PC-3 (cell line): ENCODE measurements at regions not wholly inside any gene's neighbourhood (a gene's known extent, or its start where the extent isn't known, plus 50 kb on each side); places are given as distances from the start of the nearest gene placed in this dataset.

Source experiments
- ATAC-seq: fragments of 200-7000 bp; cut with Tn5 transposase; 2 replicates; pipeline ENCODE4 v1.9.1; 2020; ENCODE audit warnings: mild to moderate bottlenecking, moderate library complexity
- BruUV-seq: library from RNA; stranded (reverse); fragments of 400-500 nt; replicated peaks from 2 replicates; lab custom pipeline; 2021; lab: Mats Ljungman, UMichigan
- CTCF ChIA-PET: fragments of 300-600 bp; sonication (Branson Sonifier 250); formaldehyde crosslinking; loops from one replicate; lab custom pipeline; 2022; ENCODE audit warnings: antibody characterized with exemption; lab: Charles Lee
- POLR2A ChIA-PET: fragments of 300-600 bp; sonication (Branson Sonifier 250); formaldehyde crosslinking; loops from one replicate; lab custom pipeline; 2022; ENCODE audit warnings: antibody characterized with exemption; ENCODE audit not compliant: unreplicated experiment; lab: Charles Lee
- DNase-seq: peaks from one replicate; pipeline ENCODE4 v3.0.0-alpha.2; 2015
- H2AFZ ChIP-seq: fragments of 300-600 bp; sonication (generic); 2 replicates; pipeline ENCODE4 v1.6.0; 2016; ENCODE audit warnings: antibody characterized with exemption, low read length
- H3F3A ChIP-seq: fragments of 300-600 bp; sonication (generic); one replicate; pipeline ENCODE4 v1.6.0; 2017; ENCODE audit warnings: antibody characterized with exemption, low read length, control low read depth, mild to moderate bottlenecking; ENCODE audit not compliant: unreplicated experiment
- H3K27ac ChIP-seq: fragments of 300-600 bp; sonication (generic); 2 replicates; pipeline ENCODE4 v1.5.1; 2016; ENCODE audit warnings: mild to moderate bottlenecking, low read length
- H3K27me3 ChIP-seq: fragments of 300-600 bp; sonication (generic); 2 replicates; pipeline ENCODE4 v1.6.1; 2016; ENCODE audit warnings: low read length, mixed read lengths
- H3K36me3 ChIP-seq: fragments of 300-600 bp; sonication (generic); 2 replicates; pipeline ENCODE4 v1.6.1; 2016; ENCODE audit warnings: low read depth, mixed run types, low read length, mixed read lengths
- H3K4me1 ChIP-seq: fragments of 300-600 bp; sonication (generic); 2 replicates; pipeline ENCODE4 v1.5.1; 2016; ENCODE audit warnings: low read length; ENCODE audit not compliant: insufficient read depth
- H3K4me2 ChIP-seq: fragments of 300-600 bp; sonication (generic); 2 replicates; pipeline ENCODE4 v1.6.0; 2016; ENCODE audit warnings: low read length
- H3K4me3 ChIP-seq: fragments of 300-600 bp; sonication (generic); 2 replicates; pipeline ENCODE4 v1.5.1; 2016; ENCODE audit warnings: mild to moderate bottlenecking, low read length, mixed read lengths
- H3K79me2 ChIP-seq: fragments of 300-600 bp; sonication (generic); 2 replicates; pipeline ENCODE4 v1.6.1; 2017; ENCODE audit warnings: low read length, mixed read lengths
- H3K9ac ChIP-seq: fragments of 300-600 bp; sonication (generic); 2 replicates; pipeline ENCODE4 v1.6.0; 2016; ENCODE audit warnings: mild to moderate bottlenecking, low read length
- H3K9me2 ChIP-seq: fragments of 300-600 bp; sonication (generic); replicated peaks from 2 replicates; pipeline ENCODE4 v1.6.1; 2016; ENCODE audit warnings: mixed run types, low read length, mixed read lengths
- H3K9me3 ChIP-seq: fragments of 300-600 bp; sonication (generic); 2 replicates; pipeline ENCODE4 v1.6.1; 2016; ENCODE audit warnings: low read length, mixed read lengths
- H4K20me1 ChIP-seq: fragments of 300-600 bp; sonication (generic); 2 replicates; pipeline ENCODE4 v1.6.1; 2016; ENCODE audit warnings: low read length, mixed read lengths
- CTCF ChIP-seq: fragments of 300-600 bp; sonication (generic); conservative IDR thresholded peaks from 2 replicates; pipeline ENCODE4 v1.5.1; 2017; ENCODE audit warnings: antibody characterized with exemption, low read depth, mild to moderate bottlenecking, low read length
- EZH2 ChIP-seq: fragments of 300-600 bp; sonication (generic); IDR thresholded peaks from one replicate; pipeline ENCODE4 v1.6.1; 2017; ENCODE audit warnings: antibody characterized with exemption, mild to moderate bottlenecking, low read length; ENCODE audit not compliant: unreplicated experiment
- EZH2phosphoT487 ChIP-seq: fragments of 300-600 bp; sonication (generic); IDR thresholded peaks from 2 replicates; pipeline ENCODE4 v1.6.1; 2018; ENCODE audit warnings: mild to moderate bottlenecking, antibody characterized with exemption, low read length, borderline replicate concordance
- intact Hi-C: fragments of 100-400 bp; cut with micrococcal nuclease; formaldehyde crosslinking; loops from 2 replicates; pipeline ENCODE4 v1.9.0; 2023

GRCh38 chr5:121019734-121020133 lies 555.6 kb downstream of the PRR16 start:
- Histone ChIP-seq H3K9ac (no peak overlapping the region), H2AFZ (no peak overlapping the region), H3K36me3 (no peaks in the 10 kb centered on the region), H3K9me2 (no peaks in the 10 kb centered on the region), H3K4me1 (no peaks in the 10 kb centered on the region), H3K9me3 (no peaks in the 10 kb centered on the region), H3K4me2 (no peak overlapping the region), H4K20me1 (no peaks in the 10 kb centered on the region), H3F3A (no peaks in the 10 kb centered on the region), H3K27ac (no peak overlapping the region), H3K4me3 (no peak overlapping the region), H3K27me3 (no peaks in the 10 kb centered on the region), H3K79me2 (no peaks in the 10 kb centered on the region)
- CTCF ChIA-PET: no interaction called here
- no peak for DNase-seq
- POLR2A ChIA-PET: no interaction called here
- TF ChIP-seq EZH2phosphoT487 (no peak), EZH2 (no peak), CTCF (no peak)
- no peak for ATAC-seq
- no TSS peak for BruUV-seq
- intact Hi-C loops: no loop called here

- no TSS peak for BruUV-seq
- DNase-seq (no peak), ATAC-seq (no peak)
- ChIA-PET CTCF (no interaction called here), POLR2A (no interaction called here)
- Histone ChIP-seq H4K20me1 (no peaks in the 10 kb centered on the region), H3K4me2 (no peak overlapping the region), H2AFZ (no peak overlapping the region), H3K9me2 (no peaks in the 10 kb centered on the region), H3K27ac (no peak overlapping the region), H3K4me3 (no peak overlapping the region), H3K79me2 (no peaks in the 10 kb centered on the region), H3K9me3 (no peaks in the 10 kb centered on the region), H3K36me3 (no peaks in the 10 kb centered on the region), H3K4me1 (no peaks in the 10 kb centered on the region), H3K27me3 (no peaks in the 10 kb centered on the region), H3F3A (no peaks in the 10 kb centered on the region), H3K9ac (no peak overlapping the region)
- no peak for TF ChIP-seq EZH2phosphoT487
- no peak for TF ChIP-seq EZH2
- TF ChIP-seq CTCF: no peak
- intact Hi-C loops: no loop called here
These were observed 557.6 kb downstream of the PRR16 start for GRCh38 chr5:121021681-121022080.

GRCh38 chr5:121024416-121025311 lies 560.6 kb downstream of the PRR16 start:
- Histone ChIP-seq H3K9ac (no peak overlapping the region), H3K27me3 (no peaks in the 10 kb centered on the region), H3F3A (no peaks in the 10 kb centered on the region), H4K20me1 (no peaks in the 10 kb centered on the region), H3K4me2 (no peak overlapping the region), H2AFZ (no peak overlapping the region), H3K4me1 (no peaks in the 10 kb centered on the region), H3K36me3 (no peaks in the 10 kb centered on the region), H3K4me3 (no peak overlapping the region), H3K9me2 (no peaks in the 10 kb centered on the region), H3K79me2 (no peaks in the 10 kb centered on the region), H3K27ac (no peak overlapping the region), H3K9me3 (no peaks in the 10 kb centered on the region)
- no peak for TF ChIP-seq EZH2
- TF ChIP-seq CTCF: no peak
- TF ChIP-seq EZH2phosphoT487: no peak
- DNase-seq (no peak), ATAC-seq (no peak)
- POLR2A ChIA-PET: no interaction called here
- no TSS peak for BruUV-seq
- CTCF ChIA-PET: no interaction called here
- intact Hi-C loops: no loop called here
